ENCODE measurements at regions not wholly inside any gene's neighbourhood (a gene's known extent, or its start where the extent isn't known, plus 50 kb on each side); places are given as distances from the start of the nearest gene placed in this dataset.

DNA sequence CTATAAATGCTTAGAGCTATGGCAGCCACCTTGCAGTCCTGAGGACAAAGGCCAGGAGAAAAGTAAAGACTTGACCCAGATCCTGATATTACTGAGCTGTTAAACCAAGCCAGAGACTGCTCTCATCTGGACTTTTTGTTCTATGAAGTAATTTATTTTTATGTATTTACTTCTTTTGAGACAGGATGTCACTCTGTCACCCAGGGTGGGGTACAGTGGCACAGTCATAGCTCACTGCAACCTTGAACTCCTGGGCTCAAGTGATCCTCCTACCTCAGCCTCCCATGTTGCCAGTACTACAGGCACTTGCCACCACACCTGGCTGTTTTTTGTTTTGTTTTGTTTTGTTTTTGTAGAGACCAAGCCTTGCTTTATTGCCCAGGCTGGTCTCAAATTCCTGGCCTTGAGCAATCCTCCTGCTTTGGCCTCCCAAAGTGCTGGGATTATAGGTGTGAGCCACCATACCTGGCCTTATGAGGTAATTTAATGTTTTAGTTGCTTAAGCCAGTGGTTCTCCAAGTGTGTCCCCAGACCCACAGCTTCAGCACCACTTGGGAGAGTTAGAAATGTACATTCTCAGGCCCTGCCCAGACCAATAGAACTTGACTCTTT is 112.1 kb downstream of the COPRS start:
- TF ChIP-seq, protein P1, sequence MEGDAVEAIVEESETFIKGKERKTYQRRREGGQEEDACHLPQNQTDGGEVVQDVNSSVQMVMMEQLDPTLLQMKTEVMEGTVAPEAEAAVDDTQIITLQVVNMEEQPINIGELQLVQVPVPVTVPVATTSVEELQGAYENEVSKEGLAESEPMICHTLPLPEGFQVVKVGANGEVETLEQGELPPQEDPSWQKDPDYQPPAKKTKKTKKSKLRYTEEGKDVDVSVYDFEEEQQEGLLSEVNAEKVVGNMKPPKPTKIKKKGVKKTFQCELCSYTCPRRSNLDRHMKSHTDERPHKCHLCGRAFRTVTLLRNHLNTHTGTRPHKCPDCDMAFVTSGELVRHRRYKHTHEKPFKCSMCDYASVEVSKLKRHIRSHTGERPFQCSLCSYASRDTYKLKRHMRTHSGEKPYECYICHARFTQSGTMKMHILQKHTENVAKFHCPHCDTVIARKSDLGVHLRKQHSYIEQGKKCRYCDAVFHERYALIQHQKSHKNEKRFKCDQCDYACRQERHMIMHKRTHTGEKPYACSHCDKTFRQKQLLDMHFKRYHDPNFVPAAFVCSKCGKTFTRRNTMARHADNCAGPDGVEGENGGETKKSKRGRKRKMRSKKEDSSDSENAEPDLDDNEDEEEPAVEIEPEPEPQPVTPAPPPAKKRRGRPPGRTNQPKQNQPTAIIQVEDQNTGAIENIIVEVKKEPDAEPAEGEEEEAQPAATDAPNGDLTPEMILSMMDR (conservative IDR thresholded peaks at IDR 0.05; ENCODE audit: low read length), result no peak
- no peak for TF ChIP-seq EZH2phosphoT487 (IDR thresholded peaks at IDR 0.05; ENCODE audit: borderline replicate concordance)

All from Loucy (cell line).